IPS-15b (cell line): ENCODE measurements at regions not wholly inside any gene's neighbourhood (a gene's known extent, or its start where the extent isn't known, plus 50 kb on each side); places are given as distances from the start of the nearest gene placed in this dataset.

ENCODE experiments used
- H3K27me3 ChIP-seq: one replicate; pipeline ENCODE4 v1.6.1; 2013; ENCODE audit warnings: low read length; ENCODE audit not compliant: control insufficient read depth, insufficient read depth
- H3K36me3 ChIP-seq: one replicate; pipeline ENCODE4 v1.6.1; 2013; ENCODE audit warnings: low read length; ENCODE audit not compliant: control insufficient read depth, insufficient read depth
- H3K4me1 ChIP-seq: one replicate; pipeline ENCODE4 v1.6.1; 2013; ENCODE audit warnings: mild to moderate bottlenecking, low read length; ENCODE audit not compliant: control insufficient read depth, insufficient read depth
- H3K4me3 ChIP-seq: one replicate; pipeline ENCODE4 v1.5.1; 2013; ENCODE audit warnings: low read depth, low read length
- H3K9ac ChIP-seq: one replicate; pipeline ENCODE4 v1.6.1; 2013; ENCODE audit warnings: low read depth, mild to moderate bottlenecking, low read length
- H3K9me3 ChIP-seq: one replicate; pipeline ENCODE4 v1.6.1; 2013; ENCODE audit warnings: mild to moderate bottlenecking, low read length; ENCODE audit not compliant: control insufficient read depth, insufficient read depth

GRCh38 chr11:95542868-95543551 lies 246.6 kb downstream of the FAM76B start:
- H3K36me3 ChIP-seq = no peaks in the 10 kb centered on the region
- no peak overlapping the region for H3K9ac ChIP-seq
- H3K9me3 ChIP-seq = no peaks in the 10 kb centered on the region
- no peak overlapping the region for H3K4me3 ChIP-seq
- no peaks in the 10 kb centered on the region for H3K4me1 ChIP-seq
- no peaks in the 10 kb centered on the region for H3K27me3 ChIP-seq

- no peaks in the 10 kb centered on the region for H3K27me3 ChIP-seq
- H3K9ac ChIP-seq = no peak overlapping the region
- H3K9me3 ChIP-seq = no peaks in the 10 kb centered on the region
- H3K4me3 ChIP-seq = no peak overlapping the region
- H3K4me1 ChIP-seq = no peaks in the 10 kb centered on the region
- H3K36me3 ChIP-seq = no peaks in the 10 kb centered on the region
Observed at GRCh38 chr11:95541715-95542114, 247.9 kb downstream of the FAM76B start.

GRCh38 chr11:95536047-95536690 lies 253.4 kb downstream of the FAM76B start:
- H3K9me3 ChIP-seq = no peaks in the 10 kb centered on the region
- no peaks in the 10 kb centered on the region for H3K4me1 ChIP-seq
- H3K27me3 ChIP-seq = no peaks in the 10 kb centered on the region
- no peak overlapping the region for H3K9ac ChIP-seq
- H3K36me3 ChIP-seq = no peaks in the 10 kb centered on the region
- H3K4me3 ChIP-seq = no peak overlapping the region

- Histone ChIP-seq H3K4me3 (no peak overlapping the region), H3K27me3 (no peaks in the 10 kb centered on the region), H3K9ac (no peak overlapping the region), H3K36me3 (no peaks in the 10 kb centered on the region), H3K9me3 (no peaks in the 10 kb centered on the region), H3K4me1 (no peaks in the 10 kb centered on the region)
Observed at GRCh38 chr11:95534809-95535208, 254.8 kb downstream of the FAM76B start.

- H3K4me1 ChIP-seq = no peaks in the 10 kb centered on the region
- no peak overlapping the region for H3K4me3 ChIP-seq
- H3K9ac ChIP-seq = no peak overlapping the region
- no peaks in the 10 kb centered on the region for H3K36me3 ChIP-seq
- H3K27me3 ChIP-seq = no peaks in the 10 kb centered on the region
- H3K9me3 ChIP-seq = no peaks in the 10 kb centered on the region
Observed at GRCh38 chr11:95534226-95534625, 255.4 kb downstream of the FAM76B start.

- Histone ChIP-seq H3K4me1 (no peaks in the 10 kb centered on the region), H3K4me3 (no peak overlapping the region), H3K9me3 (no peaks in the 10 kb centered on the region), H3K36me3 (no peaks in the 10 kb centered on the region), H3K27me3 (no peaks in the 10 kb centered on the region), H3K9ac (no peak overlapping the region)
Observed at GRCh38 chr11:95531116-95531515, 258.5 kb downstream of the FAM76B start.

- Histone ChIP-seq H3K4me3 (no peak overlapping the region), H3K9me3 (no peaks in the 10 kb centered on the region), H3K36me3 (no peaks in the 10 kb centered on the region), H3K9ac (no peak overlapping the region), H3K27me3 (no peaks in the 10 kb centered on the region), H3K4me1 (no peaks in the 10 kb centered on the region)
Observed at GRCh38 chr11:95524314-95525036, 265.1 kb downstream of the FAM76B start.

GRCh38 chr11:95522874-95523273 lies 266.7 kb downstream of the FAM76B start:
- H3K27me3 ChIP-seq = no peaks in the 10 kb centered on the region
- H3K4me3 ChIP-seq = no peak overlapping the region
- H3K4me1 ChIP-seq = no peaks in the 10 kb centered on the region
- no peaks in the 10 kb centered on the region for H3K36me3 ChIP-seq
- H3K9ac ChIP-seq = no peak overlapping the region
- H3K9me3 ChIP-seq = no peaks in the 10 kb centered on the region

- H3K36me3 ChIP-seq = no peaks in the 10 kb centered on the region
- H3K9me3 ChIP-seq = no peaks in the 10 kb centered on the region
- H3K4me1 ChIP-seq = no peaks in the 10 kb centered on the region
- no peak overlapping the region for H3K4me3 ChIP-seq
- no peak overlapping the region for H3K9ac ChIP-seq
- no peaks in the 10 kb centered on the region for H3K27me3 ChIP-seq
Observed at GRCh38 chr11:95521862-95522261, 267.7 kb downstream of the FAM76B start.

- H3K4me3 ChIP-seq = no peak overlapping the region
- H3K4me1 ChIP-seq = no peaks in the 10 kb centered on the region
- no peaks in the 10 kb centered on the region for H3K27me3 ChIP-seq
- no peaks in the 10 kb centered on the region for H3K36me3 ChIP-seq
- no peak overlapping the region for H3K9ac ChIP-seq
- H3K9me3 ChIP-seq = no peaks in the 10 kb centered on the region
Observed at GRCh38 chr11:95521133-95521542, 268.4 kb downstream of the FAM76B start.

GRCh38 chr11:95520369-95521132 lies 269.0 kb downstream of the FAM76B start:
- H3K36me3 ChIP-seq = no peaks in the 10 kb centered on the region
- H3K4me1 ChIP-seq = no peaks in the 10 kb centered on the region
- H3K4me3 ChIP-seq = no peak overlapping the region
- no peaks in the 10 kb centered on the region for H3K27me3 ChIP-seq
- no peaks in the 10 kb centered on the region for H3K9me3 ChIP-seq
- H3K9ac ChIP-seq = no peak overlapping the region
